ENCODE measurements at regions not wholly inside any gene's neighbourhood (a gene's known extent, or its start where the extent isn't known, plus 50 kb on each side); places are given as distances from the start of the nearest gene placed in this dataset.

GRCh38 chr5:28548856-28549255, 1510.5 kb upstream of the CDH9 start:
- DNase-seq = no peak

- no peak for DNase-seq
Measured at GRCh38 chr5:28544501-28544900, 1506.1 kb upstream of the CDH9 start.

GRCh38 chr5:28543473-28544098, 1505.2 kb upstream of the CDH9 start:
- no peak for DNase-seq

GRCh38 chr5:28542987-28543386, 1504.6 kb upstream of the CDH9 start:
- no peak for DNase-seq

GRCh38 chr5:28523888-28524635, 1485.7 kb upstream of the CDH9 start:
- DNase-seq = no peak

GRCh38 chr5:28523416-28523815, 1485.0 kb upstream of the CDH9 start:
- no peak for DNase-seq

- DNase-seq = no peak
Measured at GRCh38 chr5:28517691-28518090, 1479.3 kb upstream of the CDH9 start.

- no peak for DNase-seq
Measured at GRCh38 chr5:28516722-28517121, 1478.3 kb upstream of the CDH9 start.

- no peak for DNase-seq
Measured at GRCh38 chr5:28512648-28513047, 1474.3 kb upstream of the CDH9 start.

- no peak for DNase-seq
Measured at GRCh38 chr5:28505121-28505520, 1466.7 kb upstream of the CDH9 start.

- DNase-seq = no peak
Measured at GRCh38 chr5:28500511-28500910, 1462.1 kb upstream of the CDH9 start.

GRCh38 chr5:28499766-28500290, 1461.4 kb upstream of the CDH9 start:
- no peak for DNase-seq

- no peak for DNase-seq
Measured at GRCh38 chr5:28495876-28496275, 1457.5 kb upstream of the CDH9 start.

GRCh38 chr5:28493456-28493855, 1455.1 kb upstream of the CDH9 start:
- no peak for DNase-seq

- no peak for DNase-seq
Measured at GRCh38 chr5:28488752-28489151, 1450.4 kb upstream of the CDH9 start.

GRCh38 chr5:28483327-28484025, 1445.1 kb upstream of the CDH9 start:
- no peak for DNase-seq

GRCh38 chr5:28473531-28474107, 1435.2 kb upstream of the CDH9 start:
- DNase-seq = no peak

GRCh38 chr5:28468166-28468565, 1429.8 kb upstream of the CDH9 start:
- DNase-seq = no peak

- DNase-seq = no peak
Measured at GRCh38 chr5:28463728-28464127, 1425.3 kb upstream of the CDH9 start.

GRCh38 chr5:28451483-28451882, 1413.1 kb upstream of the CDH9 start:
- DNase-seq = no peak

- no peak for DNase-seq
Measured at GRCh38 chr5:28450997-28451396, 1412.6 kb upstream of the CDH9 start.

- no peak for DNase-seq
Measured at GRCh38 chr5:28448791-28449190, 1410.4 kb upstream of the CDH9 start.

- DNase-seq = no peak
Measured at GRCh38 chr5:28430565-28431178, 1392.3 kb upstream of the CDH9 start.

Data from stimulated activated naive CD4-positive, alpha-beta T cell (primary cell).